ENCODE measurements at regions not wholly inside any gene's neighbourhood (a gene's known extent, or its start where the extent isn't known, plus 50 kb on each side); places are given as distances from the start of the nearest gene placed in this dataset.

GRCh38 chr6:21767891-21768648 is 174.5 kb downstream of the SOX4 start:
- ChIA-PET POLR2A (no interaction called here), CTCF (no interaction called here)
- no peak for DNase-seq (ENCODE audit: low read depth in 1 of 2, low spot score in 1 of 2)
- H3K4me3 ChIP-seq, result no peak overlapping the region
- TF ChIP-seq ESRRA (IDR thresholded peaks at IDR 0.05; ENCODE audit: borderline replicate concordance, low read length), result no peak
- TF ChIP-seq FOSL2 (IDR thresholded peaks at IDR 0.05), result no peak
- peak; percentile 20; the same call in 1 of the 2 replicates for TF ChIP-seq FOSL2 (CRISPR knock-in tag; IDR thresholded peaks at IDR 0.05)
- no peak for TF ChIP-seq CEBPB (IDR thresholded peaks at IDR 0.05)
- WGBS (ENCODE audit: missing lambda C conversion rate), result 43% methylated on average over 3 of the region's 3 CpGs
- H3K27ac ChIP-seq, result peak overlapping the region; percentile 57 to 72; a peak in 4 of 6 replicates
- H3K4me2 ChIP-seq, result peak overlapping the region; percentile 51
- H3K9me3 ChIP-seq, result no peaks in the 10 kb centered on the region
- peaks cover 37% of the 10 kb centered on the region for H3K4me1 ChIP-seq
- ATAC-seq, result no peak
- no peak for FAIRE-seq

GRCh38 chr6:21769405-21769861 is 175.9 kb downstream of the SOX4 start:
- DNase-seq (ENCODE audit: low read depth in 1 of 2, low spot score in 1 of 2) (no peak), ATAC-seq (peak in 1 of 2 experiments; percentile 78; a peak in 3 of 6 replicates), FAIRE-seq (no peak)
- H3K27ac ChIP-seq, result peak overlapping the region; percentile 72 to 76
- H3K4me3 ChIP-seq, result no peak overlapping the region
- TF ChIP-seq CHD4 (IDR thresholded peaks at IDR 0.05; ENCODE audit: borderline replicate concordance) (no peak), HMGXB4 (CRISPR knock-in tag; IDR thresholded peaks at IDR 0.05; ENCODE audit: borderline replicate concordance) (no peak), RCOR1 (IDR thresholded peaks at IDR 0.05; ENCODE audit: low read depth, low read length) (no peak), CBX8 (IDR thresholded peaks at IDR 0.05) (no peak), TP53 (CRISPR knock-in tag; IDR thresholded peaks at IDR 0.05) (no peak), HES2 (IDR thresholded peaks at IDR 0.05) (no peak), HEYL (CRISPR knock-in tag; IDR thresholded peaks at IDR 0.05) (no peak), FOXS1 (CRISPR knock-in tag; IDR thresholded peaks at IDR 0.05) (no peak), JUNB (IDR thresholded peaks at IDR 0.05) (no peak), RARB (CRISPR knock-in tag; IDR thresholded peaks at IDR 0.05) (no peak), NPAS2 (CRISPR knock-in tag; IDR thresholded peaks at IDR 0.05; ENCODE audit: borderline replicate concordance) (no peak), JUN (IDR thresholded peaks at IDR 0.05) (no peak), ZNF302 (CRISPR knock-in tag; IDR thresholded peaks at IDR 0.05) (no peak), EHMT2 (IDR thresholded peaks at IDR 0.05; ENCODE audit: low read depth) (no peak), ELK1 (IDR thresholded peaks at IDR 0.05; ENCODE audit: low read depth, low read length) (no peak)
- peak overlapping the region; percentile 59 for H3K4me2 ChIP-seq
- ChIA-PET POLR2A (interaction anchor here (0.8 to 1.2 kb wide), 4 partner anchors 16 to 175 kb away, joined by 3 read pairs; no protein-coding TSS in a partner anchor), CTCF (interaction anchor here (0.8 kb wide), 1 partner anchor 174 kb away, joined by 3 read pairs; no protein-coding TSS in a partner anchor)
- H3K4me1 ChIP-seq, result peaks cover 37% of the 10 kb centered on the region
- 46% methylated on average over 2 of the region's 2 CpGs for WGBS (ENCODE audit: missing lambda C conversion rate)
- no peaks in the 10 kb centered on the region for H3K9me3 ChIP-seq

- Histone ChIP-seq H3K4me2 (peak overlapping the region; percentile 59), H3K4me3 (no peak overlapping the region), H3K4me1 (peaks cover 37% of the 10 kb centered on the region), H3K9me3 (no peaks in the 10 kb centered on the region), H3K27ac (peak overlapping the region; percentile 72 to 76)
- DNase-seq (ENCODE audit: low read depth in 1 of 2, low spot score in 1 of 2), result peak in 1 of 2 experiments; percentile 42
- POLR2A ChIA-PET, result interaction anchor here (0.9 to 1.2 kb wide), 3 partner anchors 16 to 176 kb away, joined by 3 read pairs; no protein-coding TSS in a partner anchor
- no peak for FAIRE-seq
- no peak for TF ChIP-seq FOSL2 (IDR thresholded peaks at IDR 0.05)
- peak; percentile 13; the same call in 1 of the 2 replicates for TF ChIP-seq FOSL2 (CRISPR knock-in tag; IDR thresholded peaks at IDR 0.05)
- no peak for TF ChIP-seq EHMT2 (IDR thresholded peaks at IDR 0.05; ENCODE audit: low read depth)
- CTCF ChIA-PET, result interaction anchor here (0.8 kb wide), 1 partner anchor 174 kb away, joined by 3 read pairs; no protein-coding TSS in a partner anchor
- ATAC-seq, result peak in 1 of 2 experiments; percentile 82; a peak in 3 of 6 replicates
Observed at GRCh38 chr6:21769968-21770367, 176.4 kb downstream of the SOX4 start.

Measured in A549 (cell line).